Fibroblast of gingiva (primary cell): ENCODE measurements at regions not wholly inside any gene's neighbourhood (a gene's known extent, or its start where the extent isn't known, plus 50 kb on each side); places are given as distances from the start of the nearest gene placed in this dataset.
"Not testable (repeated sequence)": the region's sequence is repeated elsewhere in the genome, so short reads cannot be mapped to it uniquely, and the experiment has no call there.

Source experiments
- DNase-seq: peaks from one replicate; pipeline ENCODE4 v3.0.0-alpha.2; 2011; ENCODE audit warnings: low read depth

DNA sequence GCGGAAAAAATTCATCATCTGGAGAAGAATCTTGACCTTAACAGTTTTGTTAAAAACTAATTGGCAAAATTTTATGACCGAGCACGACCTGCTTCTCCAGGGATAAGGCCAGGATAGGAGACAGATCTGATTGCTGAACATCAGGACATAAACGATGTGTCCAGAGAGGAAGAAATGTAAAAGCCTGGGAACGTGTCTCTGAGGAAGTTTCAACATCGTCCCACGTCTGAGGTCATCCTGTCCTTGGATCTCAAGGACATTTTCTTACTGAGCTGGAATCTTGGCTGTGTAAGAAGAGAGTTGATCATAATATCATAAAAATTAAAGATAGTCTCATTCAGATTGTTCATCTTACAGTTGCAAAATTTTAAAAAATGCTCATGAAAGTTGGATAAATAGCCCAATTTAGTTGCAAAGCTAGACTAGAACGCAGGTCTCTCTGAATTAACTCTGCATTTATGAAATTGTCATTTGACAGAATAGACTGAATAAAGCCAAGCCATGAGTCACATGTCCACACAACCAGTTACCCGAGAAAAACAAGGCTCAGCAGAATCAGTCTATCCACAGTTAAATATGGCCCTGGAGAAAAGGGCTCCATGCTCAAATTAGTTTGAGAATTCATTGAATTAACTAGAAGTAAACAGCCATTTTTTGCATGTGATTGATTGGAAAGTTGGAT, 120.0 kb upstream of the EGFR start:
- DNase-seq, result no peak

DNA sequence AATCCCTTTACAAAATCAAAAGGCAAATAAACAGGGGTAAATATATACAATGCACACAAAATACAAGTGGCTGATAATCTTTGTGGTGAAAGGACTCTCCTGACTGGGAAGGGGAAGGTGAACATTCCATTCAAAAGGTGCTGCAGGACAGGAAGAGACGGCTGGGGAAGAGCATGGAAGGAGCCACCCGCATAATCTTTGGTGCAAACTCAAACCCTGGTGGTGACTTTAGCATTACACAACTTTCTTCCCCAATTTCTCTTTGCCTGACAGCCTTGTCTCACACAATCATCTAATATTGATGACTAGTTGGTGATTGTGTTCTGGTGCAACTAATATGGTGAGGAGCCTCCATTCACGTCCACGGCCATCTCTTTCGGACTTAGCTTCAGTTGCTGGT, 117.0 kb upstream of the EGFR start:
- no peak for DNase-seq

DNA sequence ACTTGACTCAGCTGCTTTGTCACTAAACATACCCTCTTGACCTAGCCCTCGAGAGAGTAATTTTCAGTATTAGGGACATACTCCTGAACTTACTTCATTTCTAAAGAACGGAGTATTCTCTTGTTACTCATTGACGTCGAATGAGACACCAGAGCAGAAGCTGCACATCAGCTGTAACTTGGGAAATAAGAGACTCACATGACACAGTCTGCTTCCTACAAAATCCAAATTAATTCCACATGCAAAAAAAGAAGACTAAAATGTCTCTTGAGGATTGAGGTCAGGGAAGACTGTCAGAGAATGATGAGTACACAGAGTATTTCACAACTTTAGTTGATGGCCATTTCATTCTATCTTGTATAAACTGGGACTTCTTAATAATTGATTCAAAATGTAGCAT, 114.7 kb upstream of the EGFR start:
- DNase-seq, result peak; percentile 99

DNA sequence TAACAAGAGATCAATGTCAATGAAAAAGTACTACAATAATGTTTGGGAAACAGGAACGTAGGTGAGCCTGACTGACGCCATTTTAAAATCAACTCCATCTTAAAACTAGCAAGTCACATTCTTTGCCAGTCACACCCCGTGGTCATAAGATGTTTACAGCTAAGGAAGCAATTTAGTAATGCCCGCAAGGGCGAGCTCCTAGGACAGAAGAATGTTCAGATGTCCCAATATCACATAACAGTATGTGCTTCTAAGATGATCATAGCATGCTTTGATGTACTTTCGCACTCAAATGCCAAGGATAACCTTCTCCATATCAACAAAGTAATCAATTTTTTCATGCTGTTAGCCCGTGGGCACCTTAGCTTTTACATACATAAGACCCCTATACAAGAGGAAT, 113.8 kb upstream of the EGFR start:
- peak; percentile 91 for DNase-seq

DNA sequence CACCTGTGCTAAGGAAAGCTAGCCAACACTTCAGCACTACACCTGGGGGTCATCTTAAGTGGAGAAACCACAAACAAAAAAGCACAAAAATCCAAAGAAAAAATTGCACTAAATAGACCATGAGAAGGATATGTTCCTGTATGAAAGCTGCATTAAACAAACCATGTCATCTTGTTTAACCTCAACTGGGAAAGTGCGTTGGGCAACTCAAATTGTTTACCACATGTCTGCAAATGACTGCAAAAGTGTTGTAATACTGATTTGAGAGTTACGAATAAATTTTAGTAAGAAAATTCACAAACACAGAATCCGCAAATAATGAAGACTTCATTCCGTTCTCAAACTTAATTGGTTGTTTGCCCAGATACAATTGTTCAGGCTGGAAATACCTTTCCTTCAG, 111.9 kb upstream of the EGFR start:
- DNase-seq, result peak; percentile 82

DNA sequence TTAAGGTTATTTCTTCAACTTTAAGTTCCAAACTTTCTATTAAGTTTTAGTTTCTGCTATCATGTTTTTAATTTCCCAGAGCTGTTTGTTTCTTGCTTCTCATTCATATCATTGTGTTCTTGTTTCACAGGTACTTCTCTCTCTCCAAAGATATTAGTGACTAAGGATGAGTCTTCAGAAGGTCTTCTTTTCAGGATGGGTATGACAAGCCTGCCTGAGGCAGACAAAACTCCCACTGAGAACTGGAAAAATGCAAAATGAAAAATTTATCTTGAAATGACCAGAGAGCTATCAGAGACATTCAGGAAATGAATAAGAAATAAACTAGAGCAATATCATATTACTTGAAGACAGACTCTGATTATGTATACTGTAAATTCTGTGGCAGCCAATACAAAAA, 110.8 kb upstream of the EGFR start:
- DNase-seq, result no peak

DNA sequence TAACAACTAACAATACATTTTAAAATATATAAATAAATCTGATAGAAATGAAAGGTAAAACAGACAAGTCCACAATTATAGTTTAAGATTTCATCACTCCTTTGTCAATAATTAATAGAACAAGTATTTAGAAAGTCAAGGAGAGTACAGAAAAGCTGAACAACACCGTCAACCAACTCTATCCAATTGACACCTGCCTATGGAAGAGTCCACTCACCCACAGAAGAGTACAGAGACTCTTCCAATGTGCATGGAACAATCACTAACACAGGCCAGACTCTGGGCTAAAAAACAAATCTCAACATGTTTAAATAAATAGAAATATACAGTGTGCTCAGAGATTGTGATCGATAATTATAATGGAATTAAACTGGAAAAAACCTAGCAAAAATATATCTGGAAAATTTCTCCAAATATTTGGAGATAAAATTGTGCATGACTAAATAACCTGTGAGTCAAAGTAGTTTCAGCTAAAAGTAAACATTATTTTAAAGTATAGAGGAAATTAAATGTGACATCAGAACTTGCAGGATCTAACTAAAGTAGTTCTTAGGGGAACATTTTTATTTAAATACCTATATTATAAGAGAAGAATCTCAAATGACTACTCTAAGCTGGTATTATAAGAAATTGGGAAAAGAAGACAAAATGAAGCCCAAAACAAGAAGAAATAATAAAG, 109.9 kb upstream of the EGFR start:
- no peak for DNase-seq

DNA sequence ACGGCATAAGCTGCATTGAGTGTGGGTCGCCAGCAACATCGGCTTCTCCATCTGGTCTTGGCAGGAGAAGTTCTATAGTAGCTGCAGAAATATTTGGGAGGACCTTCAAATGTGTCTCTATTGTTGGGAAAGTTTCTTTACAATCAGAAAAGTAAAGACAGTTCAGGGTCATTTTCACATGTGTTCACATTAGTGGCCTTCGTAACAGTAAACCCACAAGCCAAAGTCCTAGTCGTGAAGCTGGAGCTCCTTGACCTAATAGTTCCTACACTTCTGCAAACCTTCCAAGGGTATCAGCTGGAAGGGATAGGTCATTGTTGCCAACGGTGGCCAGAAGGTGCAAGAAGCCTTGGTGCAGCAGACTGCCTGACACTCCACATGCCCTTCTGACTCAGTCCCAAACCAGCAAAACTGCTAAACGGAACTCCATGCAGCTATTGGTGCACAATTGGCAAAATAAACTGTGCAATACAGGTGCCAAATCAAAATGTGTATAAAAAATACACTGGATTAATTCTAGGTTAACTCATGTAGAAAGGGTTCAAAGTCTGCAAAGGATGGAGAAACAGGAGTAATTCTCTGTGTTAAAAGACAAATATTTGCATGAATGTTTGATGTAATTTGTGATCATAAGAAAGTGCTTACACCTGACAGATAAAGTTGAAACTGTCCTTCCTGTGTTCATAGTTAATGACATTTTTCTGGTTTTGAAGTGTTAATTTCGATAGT, 102.8 kb upstream of the EGFR start:
- no peak for DNase-seq

DNA sequence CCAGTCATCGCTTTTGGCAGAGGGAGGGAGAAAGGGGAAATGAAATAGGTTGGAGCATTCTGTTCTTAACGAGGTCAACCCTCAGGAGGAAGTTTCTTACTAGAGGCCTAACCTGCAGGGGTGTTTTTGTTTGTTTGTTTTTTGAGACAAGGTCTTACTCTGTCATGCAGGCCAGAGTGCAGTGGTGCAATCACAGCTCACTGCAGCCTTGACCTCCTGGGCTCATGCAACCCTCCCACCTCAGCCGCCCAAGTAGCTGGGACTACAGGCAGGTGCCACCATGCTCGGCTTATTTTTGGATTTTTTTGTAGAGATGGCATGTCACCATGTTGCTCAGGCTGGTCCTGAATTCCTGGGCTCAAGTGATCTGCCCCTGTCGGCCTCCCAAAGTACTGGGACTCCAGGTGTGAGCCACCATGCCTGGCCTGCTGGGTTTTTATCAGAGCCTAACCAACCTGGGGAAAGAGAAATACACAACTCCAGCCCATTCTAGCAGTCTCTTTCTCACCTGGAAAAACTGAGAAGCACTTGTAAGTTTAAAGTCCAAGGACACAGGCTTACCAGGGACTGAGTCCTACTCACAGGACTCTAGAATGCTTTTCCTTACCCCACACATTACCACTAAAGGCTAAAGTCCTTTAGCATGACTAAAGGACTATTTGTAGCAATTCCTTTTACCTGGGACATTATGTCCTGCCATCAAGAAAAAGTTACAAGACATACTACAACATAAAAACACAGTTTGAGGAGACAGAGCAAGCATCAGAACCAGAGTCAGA, 101.0 kb upstream of the EGFR start:
- DNase-seq, result no peak

DNA sequence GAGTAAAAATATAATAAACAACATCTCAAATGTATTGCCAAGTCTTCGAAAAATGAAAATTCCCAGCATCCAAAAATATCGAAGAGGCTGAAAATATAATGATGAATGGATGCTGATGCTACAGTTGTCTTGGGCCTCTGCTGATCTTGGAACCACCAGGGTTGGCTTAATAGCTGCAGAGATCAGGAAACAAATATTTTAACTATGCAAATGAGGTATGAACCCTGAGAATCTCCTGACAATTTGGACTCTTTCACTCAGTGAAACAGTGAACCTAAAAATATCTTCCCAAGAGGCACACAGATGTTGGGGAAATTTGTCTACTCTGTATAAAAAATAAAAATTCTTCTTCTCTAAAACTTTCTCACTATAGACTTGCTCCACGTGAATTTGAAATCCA, 97.7 kb upstream of the EGFR start:
- DNase-seq, result no peak

DNA sequence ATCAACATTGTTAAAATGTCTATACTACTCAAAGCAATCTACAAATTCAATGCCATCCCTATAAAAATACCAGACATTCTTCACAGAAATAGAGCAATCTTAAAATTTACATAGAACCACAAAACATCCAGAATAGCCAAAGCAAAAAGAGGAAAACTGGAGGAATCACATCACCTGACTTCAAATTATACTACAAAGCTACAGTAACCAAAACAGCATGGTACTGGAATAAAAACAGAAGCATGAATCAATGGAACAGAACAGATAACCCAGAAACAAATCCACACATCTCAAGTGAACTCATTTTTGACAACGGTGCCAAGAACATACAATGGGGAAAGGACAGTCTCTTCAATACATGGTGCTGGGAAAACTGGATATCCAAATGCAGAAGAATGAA, 87.3 kb upstream of the EGFR start:
- no peak for DNase-seq

DNA sequence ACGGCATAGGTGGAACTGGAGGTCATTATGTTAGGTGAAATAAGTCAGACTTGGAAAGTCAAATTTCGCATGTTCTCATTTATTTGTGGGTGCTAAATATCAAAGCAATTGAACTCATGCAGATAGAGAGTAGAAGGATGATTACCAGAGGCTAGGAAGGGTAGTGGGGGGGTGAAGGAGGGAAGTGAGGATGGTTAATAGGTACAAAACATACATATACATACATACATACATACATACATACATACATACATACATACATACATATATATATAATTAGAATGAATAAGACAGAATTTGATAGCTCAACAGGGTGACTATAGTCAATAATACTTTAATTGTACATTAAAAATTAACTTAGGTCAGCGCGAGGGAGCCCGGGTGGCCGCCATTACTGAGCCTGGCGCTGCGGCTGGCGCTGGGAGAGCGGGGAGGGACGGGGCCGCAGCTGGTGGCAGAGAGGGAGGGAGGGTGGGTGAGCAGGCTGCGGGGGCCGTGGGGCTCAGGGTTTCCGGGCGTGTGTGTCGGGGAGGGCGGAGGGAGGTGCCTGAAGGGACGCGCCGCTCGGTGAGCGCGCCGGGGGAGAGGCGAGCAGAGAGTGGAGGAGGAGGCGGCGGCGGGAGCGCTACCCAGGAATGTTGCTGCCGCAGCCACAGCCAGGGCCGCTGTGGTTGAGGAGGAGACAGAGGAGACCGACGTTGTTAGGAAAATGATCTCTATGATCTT, 85.8 kb upstream of the EGFR start:
- peak; percentile 73 for DNase-seq

DNA sequence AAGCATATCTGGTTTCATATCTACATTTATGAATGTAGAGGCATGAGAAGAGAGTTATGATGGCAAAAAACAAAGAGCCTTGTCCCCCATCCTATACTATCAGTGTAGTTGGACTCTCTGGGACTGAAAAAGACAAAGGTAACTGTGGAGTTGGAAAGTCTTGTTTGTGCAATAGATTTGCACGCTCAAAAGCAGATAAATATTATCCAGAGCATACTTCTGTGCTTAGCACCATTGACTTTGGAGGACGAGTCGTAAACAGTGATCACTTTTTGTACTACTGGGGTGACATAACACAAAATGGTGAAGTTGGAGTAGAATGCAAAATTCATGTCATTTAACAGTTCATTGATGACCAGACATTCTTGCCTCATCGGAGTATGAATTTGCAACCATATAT, 85.2 kb upstream of the EGFR start:
- DNase-seq, result no peak

DNA sequence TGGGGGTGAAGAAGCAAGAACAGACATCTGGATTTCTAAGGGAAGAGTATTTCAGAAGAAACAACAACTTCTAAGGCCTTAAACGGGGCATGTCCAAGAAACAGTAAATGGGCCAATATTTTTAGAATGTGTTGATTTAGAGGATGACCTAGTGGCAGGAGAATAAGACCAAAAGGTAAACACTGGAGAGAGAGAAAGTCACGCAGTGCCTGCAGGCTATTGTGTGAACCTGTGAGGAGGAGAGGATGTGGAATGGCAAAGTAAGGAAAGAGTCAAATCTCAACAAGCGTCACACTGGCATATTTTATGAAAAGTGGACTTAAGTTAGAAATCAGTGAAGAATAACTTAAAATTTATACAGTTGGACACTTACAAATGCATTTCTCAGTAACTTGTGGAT, 78.1 kb upstream of the EGFR start:
- DNase-seq, result no peak

DNA sequence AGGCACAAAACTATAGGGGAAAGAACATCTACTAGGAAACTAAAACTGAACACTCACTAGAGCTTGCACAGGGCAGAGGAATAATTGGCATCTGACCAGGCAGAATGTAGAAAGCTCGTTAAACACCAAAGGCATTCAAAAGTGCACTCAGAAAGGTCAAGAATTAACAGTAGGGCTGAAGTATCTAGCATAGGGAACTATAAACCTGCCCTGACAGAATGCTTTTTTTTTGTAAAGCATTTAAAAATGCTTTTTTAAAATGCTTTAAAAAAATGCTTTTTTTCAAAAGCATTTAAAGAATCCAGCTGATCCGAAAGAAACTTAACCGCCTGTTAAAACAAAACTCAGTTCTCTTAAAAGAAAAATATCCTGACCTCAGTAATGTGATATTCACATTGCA, 74.6 kb upstream of the EGFR start:
- DNase-seq, result peak; percentile 40

DNA sequence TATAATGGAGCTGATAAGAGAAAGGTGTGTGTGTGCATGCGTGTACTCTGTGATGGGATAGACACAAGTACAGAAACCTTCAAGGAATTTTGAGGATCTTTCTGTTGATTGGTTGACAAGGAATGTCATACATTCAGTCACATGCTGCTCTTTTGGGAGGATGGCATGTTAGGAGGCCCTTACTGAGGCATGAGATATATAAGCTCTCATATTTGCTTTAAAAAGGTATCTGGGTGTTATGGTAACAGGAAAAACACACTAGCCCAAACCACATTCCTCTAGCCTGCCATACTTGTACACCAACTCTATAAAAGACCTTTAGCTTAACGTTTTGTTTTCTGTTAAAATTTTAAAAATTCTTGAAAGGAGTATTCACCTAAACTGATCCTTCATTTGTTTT, 72.5 kb upstream of the EGFR start:
- DNase-seq, result no peak

DNA sequence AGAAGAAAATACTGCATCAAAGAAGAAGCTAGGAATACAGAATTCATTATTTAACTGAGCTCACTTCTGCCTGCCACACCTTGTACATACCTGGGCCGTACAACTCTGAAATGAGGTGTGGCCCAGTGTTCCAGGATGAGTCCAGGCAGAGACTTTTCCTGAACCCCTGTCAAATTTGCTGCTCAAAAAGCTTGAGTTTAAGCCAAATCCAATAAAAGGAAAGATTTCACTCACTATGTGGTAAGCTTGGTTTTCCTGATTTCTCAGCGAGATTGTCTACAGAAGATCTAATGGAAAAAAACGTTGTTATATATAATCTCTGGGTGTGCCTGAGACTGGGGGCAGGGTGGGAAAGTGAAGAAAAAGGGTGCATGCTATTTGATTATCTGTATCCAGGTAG, 72.1 kb upstream of the EGFR start:
- no peak for DNase-seq

DNA sequence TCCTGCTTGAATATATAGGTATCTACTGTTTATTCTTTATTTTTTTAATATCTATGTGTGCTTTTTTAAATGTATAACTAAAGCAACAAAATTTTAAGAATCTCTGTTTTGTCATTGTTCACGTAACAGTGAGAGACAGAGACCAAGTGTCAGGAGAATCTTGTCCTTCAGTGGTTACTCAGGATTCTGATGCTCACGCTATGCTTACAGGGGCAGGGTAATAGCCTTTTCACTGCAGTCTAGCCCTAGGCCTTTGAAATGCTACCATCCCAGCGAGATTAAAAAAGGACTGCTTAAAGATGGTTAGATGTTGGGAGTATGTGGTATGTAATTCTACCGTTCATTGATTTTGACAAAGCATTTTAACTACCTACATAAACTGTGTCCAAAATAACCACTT, 71.6 kb upstream of the EGFR start:
- DNase-seq, result no peak

DNA sequence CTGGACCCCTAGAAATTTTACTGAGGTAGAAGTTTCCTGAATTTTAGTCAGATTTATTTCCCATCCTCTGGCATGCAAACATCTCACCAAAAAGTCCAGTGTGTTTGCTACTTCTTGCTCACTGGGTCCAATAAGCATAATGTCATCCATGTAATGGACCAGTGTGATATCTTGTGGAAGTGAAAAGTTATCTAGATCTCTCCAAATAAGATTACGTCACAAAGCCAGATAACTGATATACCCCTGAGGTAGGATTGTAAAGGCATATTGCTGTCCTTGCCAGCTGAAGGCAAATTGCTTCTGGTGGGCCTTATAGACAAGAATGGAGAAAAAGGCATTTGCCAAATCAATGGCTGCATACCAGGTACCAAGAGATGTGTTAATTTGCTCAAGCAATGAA, 69.3 kb upstream of the EGFR start:
- DNase-seq, result not testable (repeated sequence)

DNA sequence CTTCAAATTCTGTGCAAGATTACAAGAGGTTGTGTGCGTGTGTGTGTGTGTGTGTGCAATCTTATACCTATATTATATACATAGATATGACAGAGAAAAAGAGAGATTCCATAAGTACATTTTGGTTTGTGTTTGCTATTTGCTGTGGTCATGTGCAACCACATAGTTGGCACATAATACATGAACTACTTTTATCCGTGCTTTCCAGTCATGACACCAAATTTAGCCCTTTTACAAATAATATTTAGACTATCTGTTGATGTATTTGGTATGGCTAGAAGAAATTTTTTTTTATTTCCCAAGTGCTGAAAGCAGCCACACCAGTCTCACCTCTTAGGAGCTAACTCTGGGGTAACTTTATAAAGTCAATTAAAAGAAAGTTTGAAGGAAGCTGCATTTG, 63.5 kb upstream of the EGFR start:
- DNase-seq, result peak; percentile 19

DNA sequence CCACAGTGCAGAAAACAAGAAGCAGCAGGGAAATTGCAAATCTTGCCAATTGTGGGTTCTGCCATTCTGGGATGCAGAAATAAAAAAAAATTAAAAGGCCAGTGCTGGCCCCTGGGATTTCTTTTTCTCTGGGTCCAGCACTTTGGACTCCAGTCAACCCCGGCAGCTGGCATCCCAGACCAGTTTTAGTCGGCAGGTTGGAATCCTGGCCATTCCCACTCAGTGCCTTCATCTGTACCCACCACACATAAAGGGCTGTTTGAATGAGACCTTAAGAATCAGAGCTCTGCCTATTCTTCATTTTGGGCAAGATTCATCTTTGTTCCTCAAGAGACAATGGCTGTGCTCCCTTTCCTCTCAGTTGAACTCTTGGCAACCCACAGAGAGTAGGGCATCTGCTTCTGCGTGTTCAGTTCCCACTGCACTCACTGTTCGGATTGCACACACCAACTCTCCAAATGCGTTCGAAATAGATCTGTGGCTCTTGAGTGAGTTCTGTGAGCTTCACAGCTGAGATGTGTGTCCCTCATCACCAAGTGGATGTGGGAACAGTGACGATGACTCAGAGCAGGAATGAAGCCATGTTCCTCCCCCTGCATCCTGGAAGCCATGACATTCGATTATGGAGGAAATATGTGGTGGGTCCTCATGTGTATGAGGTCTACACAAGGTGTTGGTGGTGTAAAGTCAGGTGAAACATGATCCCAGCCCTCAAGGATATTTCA, 63.0 kb upstream of the EGFR start:
- DNase-seq, result no peak
